ENCODE measurements at regions not wholly inside any gene's neighbourhood (a gene's known extent, or its start where the extent isn't known, plus 50 kb on each side); places are given as distances from the start of the nearest gene placed in this dataset.

DNA sequence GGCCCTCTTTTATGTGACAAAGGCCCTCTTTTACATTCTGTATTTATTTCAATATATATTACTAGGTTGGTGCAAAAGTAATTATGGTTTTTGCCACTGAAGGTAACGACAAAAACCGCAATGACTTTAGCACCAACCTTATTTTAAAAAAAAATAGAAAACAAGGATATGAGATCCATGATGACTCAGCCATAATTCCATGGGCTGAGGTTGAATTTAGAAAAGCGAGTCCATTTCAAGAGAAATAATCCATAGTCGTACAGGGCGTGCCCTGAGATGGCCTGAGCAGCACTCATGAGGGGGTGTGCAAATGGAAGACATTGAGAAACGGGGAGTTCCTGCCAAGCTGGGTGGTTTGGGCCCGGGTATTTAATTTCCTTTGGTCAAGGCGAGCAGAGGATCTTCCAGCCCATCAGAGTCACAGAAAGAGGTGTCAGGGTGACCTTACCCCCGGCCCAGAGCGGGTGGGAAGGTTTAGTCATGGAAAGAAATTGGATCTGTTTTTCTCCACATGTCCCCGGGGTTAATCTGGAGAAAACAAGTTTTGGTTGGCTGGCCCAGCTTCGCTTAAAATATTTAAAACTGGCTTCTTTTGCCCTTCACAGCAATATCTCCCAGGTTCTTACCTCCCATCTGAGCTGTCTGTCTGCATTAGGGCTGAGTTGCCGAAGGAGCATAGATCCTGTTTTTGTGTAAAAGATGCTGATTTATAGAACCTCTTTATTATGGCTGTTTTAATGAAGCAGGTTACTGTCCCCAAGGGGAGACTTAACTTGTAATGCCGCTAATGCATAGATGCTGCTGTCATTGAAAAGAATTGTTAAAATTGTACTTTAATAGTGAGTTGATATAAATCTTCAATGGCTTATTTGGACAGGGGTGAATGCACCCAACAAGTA, 255.6 kb downstream of the PREX1 start:
- Mint-ChIP-seq H3K9me3 (peaks cover 3% of the 10 kb centered on the region; the same call in 1 of the 2 replicates), H3K27ac (no peak overlapping the region), H3K4me1 (peaks cover 6% of the 10 kb centered on the region), H3K4me3 (no peak overlapping the region), H3K36me3 (no peaks in the 10 kb centered on the region), H3K27me3 (ENCODE audit: low read depth) (no peaks in the 10 kb centered on the region)
- DNase-seq (ENCODE audit: low spot score) (no peak), ATAC-seq (no peak)
- TF ChIP-seq E2F4 (CRISPR knock-in tag; IDR thresholded peaks at IDR 0.05; ENCODE audit: borderline replicate concordance, low read depth) (no peak), NR3C1 (CRISPR knock-in tag; conservative IDR thresholded peaks at IDR 0.05; ENCODE audit: low read depth) (no peak), NFYB (CRISPR knock-in tag; conservative IDR thresholded peaks at IDR 0.05; ENCODE audit: low read depth) (no peak), USF1 (CRISPR knock-in tag; IDR thresholded peaks at IDR 0.05) (no peak), CBFB (CRISPR knock-in tag; IDR thresholded peaks at IDR 0.05; ENCODE audit: low read depth) (no peak), FOXP1 (CRISPR knock-in tag; IDR thresholded peaks at IDR 0.05; ENCODE audit: borderline replicate concordance) (no peak)
- TF ChIP-seq, protein P1, sequence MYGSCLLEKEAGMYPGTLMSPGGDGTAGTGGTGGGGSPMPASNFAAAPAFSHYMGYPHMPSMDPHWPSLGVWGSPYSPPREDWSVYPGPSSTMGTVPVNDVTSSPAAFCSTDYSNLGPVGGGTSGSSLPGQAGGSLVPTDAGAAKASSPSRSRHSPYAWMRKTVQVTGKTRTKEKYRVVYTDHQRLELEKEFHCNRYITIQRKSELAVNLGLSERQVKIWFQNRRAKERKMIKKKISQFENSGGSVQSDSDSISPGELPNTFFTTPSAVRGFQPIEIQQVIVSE (CRISPR knock-in tag; IDR thresholded peaks at IDR 0.05; ENCODE audit: borderline replicate concordance) = no peak
- TF ChIP-seq, protein P2, sequence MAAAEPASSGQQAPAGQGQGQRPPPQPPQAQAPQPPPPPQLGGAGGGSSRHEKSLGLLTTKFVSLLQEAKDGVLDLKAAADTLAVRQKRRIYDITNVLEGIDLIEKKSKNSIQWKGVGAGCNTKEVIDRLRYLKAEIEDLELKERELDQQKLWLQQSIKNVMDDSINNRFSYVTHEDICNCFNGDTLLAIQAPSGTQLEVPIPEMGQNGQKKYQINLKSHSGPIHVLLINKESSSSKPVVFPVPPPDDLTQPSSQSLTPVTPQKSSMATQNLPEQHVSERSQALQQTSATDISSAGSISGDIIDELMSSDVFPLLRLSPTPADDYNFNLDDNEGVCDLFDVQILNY (CRISPR knock-in tag; IDR thresholded peaks at IDR 0.05) = no peak
- ChIA-PET CTCF (no interaction called here), POLR2A (interaction anchor here (0.6 kb wide), 1 partner anchor 282 kb away, joined by 3 read pairs; no protein-coding TSS in a partner anchor)

GRCh38 chr20:48569679-48570078, 258.1 kb downstream of the PREX1 start:
- H3K4me3 Mint-ChIP-seq = no peak overlapping the region
- TF ChIP-seq ZNF532 (CRISPR knock-in tag; IDR thresholded peaks at IDR 0.05; ENCODE audit: borderline replicate concordance) (no peak), IRF2 (CRISPR knock-in tag; IDR thresholded peaks at IDR 0.05; ENCODE audit: borderline replicate concordance, low read depth) (no peak), ESRRA (CRISPR knock-in tag; IDR thresholded peaks at IDR 0.05; ENCODE audit: borderline replicate concordance) (no peak), MAX (CRISPR knock-in tag; IDR thresholded peaks at IDR 0.05) (no peak), FOXP1 (CRISPR knock-in tag; IDR thresholded peaks at IDR 0.05; ENCODE audit: borderline replicate concordance) (no peak), MLX (CRISPR knock-in tag; IDR thresholded peaks at IDR 0.05) (no peak), GRHL2 (CRISPR knock-in tag; IDR thresholded peaks at IDR 0.05; ENCODE audit: insufficient replicate concordance, severe bottlenecking) (no peak), ELF4 (CRISPR knock-in tag; IDR thresholded peaks at IDR 0.05; ENCODE audit: low read depth) (no peak), TEAD1 (CRISPR knock-in tag; IDR thresholded peaks at IDR 0.05) (no peak), SMAD4 (CRISPR knock-in tag; IDR thresholded peaks at IDR 0.05) (no peak), ZBTB21 (CRISPR knock-in tag; IDR thresholded peaks at IDR 0.05; ENCODE audit: borderline replicate concordance) (no peak), TP53 (CRISPR knock-in tag; IDR thresholded peaks at IDR 0.05) (no peak)
- TF ChIP-seq, protein P3, sequence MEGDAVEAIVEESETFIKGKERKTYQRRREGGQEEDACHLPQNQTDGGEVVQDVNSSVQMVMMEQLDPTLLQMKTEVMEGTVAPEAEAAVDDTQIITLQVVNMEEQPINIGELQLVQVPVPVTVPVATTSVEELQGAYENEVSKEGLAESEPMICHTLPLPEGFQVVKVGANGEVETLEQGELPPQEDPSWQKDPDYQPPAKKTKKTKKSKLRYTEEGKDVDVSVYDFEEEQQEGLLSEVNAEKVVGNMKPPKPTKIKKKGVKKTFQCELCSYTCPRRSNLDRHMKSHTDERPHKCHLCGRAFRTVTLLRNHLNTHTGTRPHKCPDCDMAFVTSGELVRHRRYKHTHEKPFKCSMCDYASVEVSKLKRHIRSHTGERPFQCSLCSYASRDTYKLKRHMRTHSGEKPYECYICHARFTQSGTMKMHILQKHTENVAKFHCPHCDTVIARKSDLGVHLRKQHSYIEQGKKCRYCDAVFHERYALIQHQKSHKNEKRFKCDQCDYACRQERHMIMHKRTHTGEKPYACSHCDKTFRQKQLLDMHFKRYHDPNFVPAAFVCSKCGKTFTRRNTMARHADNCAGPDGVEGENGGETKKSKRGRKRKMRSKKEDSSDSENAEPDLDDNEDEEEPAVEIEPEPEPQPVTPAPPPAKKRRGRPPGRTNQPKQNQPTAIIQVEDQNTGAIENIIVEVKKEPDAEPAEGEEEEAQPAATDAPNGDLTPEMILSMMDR (IDR thresholded peaks at IDR 0.05) = no peak

More at GRCh38 chr20:48569679-48570078, 258.1 kb downstream of the PREX1 start:
- ChIA-PET CTCF (interaction anchor here (1.1 kb wide), 1 partner anchor 51 kb away, joined by 3 read pairs; no protein-coding TSS in a partner anchor), POLR2A (no interaction called here)
- Mint-ChIP-seq H3K36me3 (no peaks in the 10 kb centered on the region), H3K4me1 (peaks cover 6% of the 10 kb centered on the region), H3K27me3 (ENCODE audit: low read depth) (no peaks in the 10 kb centered on the region), H3K9me3 (peaks cover 16% of the 10 kb centered on the region), H3K27ac (no peak overlapping the region)
- DNase-seq (ENCODE audit: low spot score) = no peak
- ATAC-seq = no peak
